Mesodermal cell (in vitro differentiated cells): ENCODE measurements at regions not wholly inside any gene's neighbourhood (a gene's known extent, or its start where the extent isn't known, plus 50 kb on each side); places are given as distances from the start of the nearest gene placed in this dataset.
"Not testable (repeated sequence)": the region's sequence is repeated elsewhere in the genome, so short reads cannot be mapped to it uniquely, and the experiment has no call there.

Experiments
- H3K27ac ChIP-seq: 2 replicates; pipeline ENCODE4 v1.7.0; 2013; ENCODE audit warnings: mild to moderate bottlenecking, low read depth, low read length, moderate library complexity; ENCODE audit not compliant: severe bottlenecking
- H3K36me3 ChIP-seq: 2 replicates; pipeline ENCODE4 v1.7.1; 2013; ENCODE audit warnings: mild to moderate bottlenecking, low read length, moderate library complexity; ENCODE audit not compliant: control insufficient read depth, insufficient read depth
- H3K4me1 ChIP-seq: one replicate; pipeline ENCODE4 v1.7.1; 2013; ENCODE audit warnings: mild to moderate bottlenecking, low read length; ENCODE audit not compliant: insufficient read depth, control insufficient read depth, poor library complexity, severe bottlenecking
- H3K4me3 ChIP-seq: 2 replicates; pipeline ENCODE4 v1.7.0; 2013; ENCODE audit warnings: low read length, control low read depth, mild to moderate bottlenecking; ENCODE audit not compliant: insufficient read depth, poor library complexity, severe bottlenecking; ENCODE audit errors: extremely low read depth
- H3K9me3 ChIP-seq: 2 replicates; pipeline ENCODE4 v1.7.1; 2013; ENCODE audit warnings: mild to moderate bottlenecking, low read length, moderate library complexity; ENCODE audit not compliant: control insufficient read depth
- WGBS, 2 experiments: methylation state at CpG; one replicate each; pipeline ENCODE4 v1.1.5; 2013; ENCODE audit warnings: missing lambda C conversion rate in 2 of 2; ENCODE audit not compliant: insufficient coverage in 2 of 2; 5-methylcytosine and 5-hydroxymethylcytosine counted together

DNA sequence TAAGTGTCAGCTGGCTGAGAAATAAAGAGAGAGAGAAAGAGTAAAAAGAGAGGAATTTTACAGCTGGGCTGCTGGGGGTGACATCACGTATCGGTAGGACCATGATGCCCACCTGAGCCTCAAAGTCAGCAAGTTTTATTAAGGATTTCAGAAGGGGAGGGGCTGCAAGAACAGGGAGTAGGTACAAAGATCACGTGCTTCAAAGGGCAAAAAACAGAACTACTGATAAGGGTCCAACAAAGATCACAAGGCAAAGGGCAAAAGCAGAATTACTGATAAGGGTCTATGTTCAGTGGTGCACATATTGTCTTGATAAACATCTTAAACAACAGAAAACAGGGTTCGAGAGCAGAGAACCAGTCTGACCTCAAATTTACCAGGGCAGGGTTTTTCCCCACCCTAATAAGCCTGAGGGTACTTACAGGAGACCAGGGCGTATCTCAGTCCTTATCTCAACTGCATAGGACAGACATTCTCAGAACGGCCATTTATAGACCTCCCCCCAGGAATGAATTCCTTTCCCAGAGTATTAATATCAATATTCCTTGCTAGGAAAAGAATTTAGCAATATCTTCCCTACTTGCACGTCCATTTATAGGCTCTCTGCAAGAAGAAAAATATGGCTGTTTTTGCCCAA, 128.3 kb upstream of the PZP start:
- WGBS, 2 experiments = 62 to 78% methylated on average over 3 to 5 of the region's 7 CpGs
- not testable (repeated sequence) for H3K36me3 ChIP-seq, H3K4me1 ChIP-seq, H3K27ac ChIP-seq, H3K4me3 ChIP-seq, H3K9me3 ChIP-seq

DNA sequence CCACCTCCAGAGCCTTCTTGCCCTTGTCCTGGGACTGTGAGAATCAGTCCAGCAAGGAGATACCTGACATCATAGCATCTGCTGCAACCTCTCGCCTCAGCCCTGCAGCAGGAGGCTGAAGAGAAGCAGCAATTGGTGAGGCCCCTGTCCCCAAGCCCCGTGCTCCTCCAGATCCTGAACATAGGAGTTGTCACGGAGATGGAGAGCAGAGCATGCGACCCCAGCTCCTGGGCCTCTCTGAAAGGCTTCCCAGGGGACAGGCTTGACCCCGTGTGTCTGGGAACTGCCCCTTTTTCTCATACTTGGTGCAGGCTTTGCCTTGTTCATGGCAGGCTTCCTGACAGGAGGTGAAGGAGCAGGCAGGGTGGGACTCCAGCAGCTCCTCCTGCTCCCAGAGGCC, 127.7 kb upstream of the PZP start:
- 63 to 67% methylated on average over 4 of the region's 5 CpGs for whole genome bisulfite sequencing, 2 experiments
- Histone ChIP-seq H3K36me3 (no peaks in the 10 kb centered on the region), H3K9me3 (peaks cover 6% of the 10 kb centered on the region), H3K4me1 (no peaks in the 10 kb centered on the region), H3K4me3 (no peak overlapping the region), H3K27ac (no peak overlapping the region)

DNA sequence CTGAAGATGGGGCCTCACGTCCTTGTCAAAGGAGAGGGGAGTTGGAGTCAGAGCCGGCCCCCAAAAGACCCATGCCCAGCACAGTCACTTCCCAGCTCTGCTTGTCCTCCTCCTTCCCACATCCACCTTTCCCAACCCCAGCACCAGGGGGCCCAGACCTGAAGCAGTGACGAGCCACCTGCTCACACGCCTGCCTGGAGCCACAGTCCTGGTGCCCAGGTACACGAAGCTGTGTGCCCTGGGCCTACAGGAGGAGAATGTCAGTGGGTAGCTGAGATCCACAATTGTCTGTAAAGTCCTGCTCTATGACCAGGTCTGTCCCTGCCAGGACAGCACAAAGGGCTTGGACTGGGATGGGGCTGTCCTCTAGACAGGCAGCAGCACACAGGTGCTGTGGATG, 126.8 kb upstream of the PZP start:
- H3K4me1 ChIP-seq = no peaks in the 10 kb centered on the region
- H3K4me3 ChIP-seq = no peak overlapping the region
- peaks cover 6% of the 10 kb centered on the region for H3K9me3 ChIP-seq
- no peak overlapping the region for H3K27ac ChIP-seq
- WGBS, 2 experiments = 84 to 100% methylated on average over 3 of the region's 5 CpGs
- H3K36me3 ChIP-seq = no peaks in the 10 kb centered on the region

DNA sequence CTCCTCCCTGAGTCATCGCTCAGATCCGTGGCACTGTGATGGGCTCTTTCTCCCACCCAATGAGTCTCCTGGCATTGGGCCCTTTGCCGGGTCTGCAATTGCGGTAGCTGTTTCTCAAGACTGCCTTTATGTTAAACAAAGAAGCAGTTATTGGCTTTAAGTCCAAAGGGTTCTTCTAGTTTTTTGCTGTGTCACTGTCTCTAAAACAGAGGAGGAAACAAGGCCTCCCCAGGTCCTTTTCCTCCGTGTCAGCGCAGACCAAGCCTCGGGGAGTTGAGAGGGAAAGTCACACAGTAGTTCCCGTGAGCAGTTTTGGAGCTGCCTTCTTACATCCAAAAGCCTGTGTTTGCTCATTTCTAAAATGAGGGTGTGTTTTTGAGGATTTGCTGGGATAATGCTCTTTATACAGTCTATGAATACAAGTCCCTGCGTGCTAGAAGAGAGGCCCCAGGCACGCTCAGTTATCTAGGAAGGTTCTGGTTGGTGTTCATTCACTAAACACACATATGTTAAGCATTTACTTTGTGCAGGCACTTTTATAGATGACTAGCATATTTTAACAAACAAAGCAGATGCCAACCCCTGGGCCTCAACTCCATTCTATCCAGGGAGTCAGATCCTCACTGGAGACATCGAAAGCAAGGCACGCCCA, 126.0 kb upstream of the PZP start:
- WGBS, 2 experiments = 86 to 97% methylated on average over 4 to 12 of the region's 12 CpGs
- no peak overlapping the region for H3K27ac ChIP-seq
- no peaks in the 10 kb centered on the region for H3K4me1 ChIP-seq
- H3K4me3 ChIP-seq = no peak overlapping the region
- H3K36me3 ChIP-seq = no peaks in the 10 kb centered on the region
- H3K9me3 ChIP-seq = peaks cover 6% of the 10 kb centered on the region

DNA sequence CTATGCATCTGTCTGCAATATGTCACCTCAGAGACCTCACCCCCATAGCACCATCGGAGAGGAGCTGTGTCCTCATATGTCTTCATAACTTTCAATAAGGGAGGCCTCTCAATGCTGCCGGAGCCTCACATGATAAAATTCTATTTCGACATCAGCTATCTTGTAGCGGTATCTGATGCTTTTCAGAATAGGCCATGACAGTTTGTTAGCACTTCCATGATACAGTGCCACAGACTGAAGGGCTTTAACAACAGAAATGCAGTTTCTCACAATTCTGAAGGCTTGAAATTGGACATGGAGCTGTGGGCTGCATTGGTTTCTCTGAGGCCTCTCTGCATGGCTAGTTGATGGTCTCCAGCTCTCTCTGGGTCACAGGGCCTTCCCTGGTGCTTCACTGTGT, 125.0 kb upstream of the PZP start:
- no peaks in the 10 kb centered on the region for H3K36me3 ChIP-seq
- H3K4me3 ChIP-seq = no peak overlapping the region
- H3K4me1 ChIP-seq = no peaks in the 10 kb centered on the region
- WGBS, 2 experiments = 94 to 96% methylated on average over 4 of the region's 4 CpGs
- peaks cover 6% of the 10 kb centered on the region for H3K9me3 ChIP-seq
- H3K27ac ChIP-seq = no peak overlapping the region

DNA sequence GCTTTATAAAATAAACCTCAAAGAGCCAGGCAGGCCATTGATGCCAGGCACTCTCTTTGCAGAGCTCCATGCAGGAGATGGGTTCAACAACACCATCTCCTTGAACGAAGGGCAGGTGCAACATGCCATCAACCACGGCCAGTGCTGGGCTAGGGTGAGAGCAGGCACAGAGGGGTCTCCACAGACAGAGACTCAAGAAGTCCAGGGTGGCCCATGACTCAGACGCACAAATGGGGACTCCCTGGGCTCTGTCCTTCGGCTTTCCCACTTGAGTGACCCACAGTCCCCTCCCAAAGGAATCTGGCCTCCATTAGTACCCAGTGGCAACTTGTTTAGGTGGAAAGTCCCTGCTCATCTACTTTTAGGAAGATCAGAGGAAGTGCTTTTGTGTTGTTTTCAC, 124.4 kb upstream of the PZP start:
- H3K36me3 ChIP-seq = no peaks in the 10 kb centered on the region
- no peaks in the 10 kb centered on the region for H3K4me1 ChIP-seq
- peaks cover 6% of the 10 kb centered on the region for H3K9me3 ChIP-seq
- H3K4me3 ChIP-seq = no peak overlapping the region
- no peak overlapping the region for H3K27ac ChIP-seq
- WGBS, 2 experiments = 63 to 72% methylated on average over 4 of the region's 4 CpGs

DNA sequence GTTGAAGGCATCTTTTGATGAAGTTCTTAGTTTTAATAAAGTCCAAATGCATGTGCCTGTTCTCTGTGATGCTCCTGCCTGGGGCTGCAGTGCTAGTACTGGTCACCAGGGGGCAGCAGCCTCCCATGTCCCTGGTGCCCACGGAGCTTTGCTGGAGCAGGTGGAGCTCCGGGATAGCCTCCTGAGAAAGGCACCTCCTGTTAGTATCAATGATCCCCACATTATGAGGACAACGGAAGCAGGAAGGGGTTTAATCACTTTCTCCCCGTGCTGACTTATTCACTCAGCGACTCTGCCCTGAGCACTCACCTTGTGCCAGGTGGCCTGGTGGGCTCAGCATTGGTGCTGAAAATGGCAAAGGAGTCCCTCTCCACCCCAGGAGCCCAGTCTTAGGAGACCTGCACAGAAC, 123.0 kb upstream of the PZP start:
- Histone ChIP-seq H3K36me3 (no peaks in the 10 kb centered on the region), H3K9me3 (peaks cover 6% of the 10 kb centered on the region), H3K4me3 (no peak overlapping the region), H3K27ac (no peak overlapping the region), H3K4me1 (no peaks in the 10 kb centered on the region)
- WGBS, 2 experiments = 10% methylated on average over 2 of the region's 5 CpGs; no CpG with 5 or more reads in 1 of the 2 experiments

DNA sequence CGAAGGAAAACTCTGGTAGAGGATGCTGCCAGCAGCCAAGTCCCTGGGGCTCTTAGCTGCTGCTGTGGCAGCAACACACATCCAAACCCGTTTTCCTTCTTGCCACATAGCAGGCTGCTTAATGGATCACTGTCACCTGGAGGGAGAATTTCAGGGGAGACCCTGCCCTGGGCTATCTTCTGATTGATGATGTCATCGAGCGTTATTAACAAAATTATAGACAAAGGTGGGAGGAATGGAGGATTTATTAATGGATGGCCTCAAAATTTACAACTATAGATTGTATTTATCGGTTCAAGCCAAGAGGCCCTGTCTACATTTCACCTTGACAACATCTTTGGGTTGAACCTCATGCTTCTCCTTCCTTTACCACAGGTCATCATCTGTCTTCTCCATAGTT, 120.8 kb upstream of the PZP start:
- Histone ChIP-seq H3K9me3 (no peaks in the 10 kb centered on the region), H3K27ac (no peak overlapping the region), H3K4me1 (no peaks in the 10 kb centered on the region), H3K36me3 (no peaks in the 10 kb centered on the region), H3K4me3 (no peak overlapping the region)
- WGBS, 2 experiments = 92 to 100% methylated on average over 1 to 2 of the region's 5 CpGs

DNA sequence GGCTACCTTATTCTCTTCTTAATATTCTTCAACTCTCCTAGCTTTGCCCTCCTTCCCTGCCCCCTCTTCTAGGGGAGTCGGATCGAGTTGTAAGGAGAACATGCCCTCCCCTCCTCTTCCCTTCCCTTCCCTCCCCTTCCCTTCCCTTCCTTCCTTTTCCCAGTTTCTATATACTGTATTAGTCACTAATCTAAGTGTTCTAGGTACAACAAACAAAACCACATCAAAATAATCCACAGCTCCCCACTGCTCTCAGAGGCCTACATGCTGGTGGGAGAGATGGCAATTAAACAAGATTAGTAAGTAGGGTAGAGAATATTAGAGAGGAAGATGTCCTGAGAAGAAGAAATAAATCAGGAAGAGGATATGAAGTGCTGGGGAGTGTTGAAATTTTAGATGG, 119.9 kb upstream of the PZP start:
- Histone ChIP-seq H3K27ac (no peak overlapping the region), H3K4me1 (no peaks in the 10 kb centered on the region), H3K9me3 (no peaks in the 10 kb centered on the region), H3K4me3 (no peak overlapping the region), H3K36me3 (no peaks in the 10 kb centered on the region)
- no CpG with 5 or more reads among the region's 2 CpGs for WGBS, 2 experiments

DNA sequence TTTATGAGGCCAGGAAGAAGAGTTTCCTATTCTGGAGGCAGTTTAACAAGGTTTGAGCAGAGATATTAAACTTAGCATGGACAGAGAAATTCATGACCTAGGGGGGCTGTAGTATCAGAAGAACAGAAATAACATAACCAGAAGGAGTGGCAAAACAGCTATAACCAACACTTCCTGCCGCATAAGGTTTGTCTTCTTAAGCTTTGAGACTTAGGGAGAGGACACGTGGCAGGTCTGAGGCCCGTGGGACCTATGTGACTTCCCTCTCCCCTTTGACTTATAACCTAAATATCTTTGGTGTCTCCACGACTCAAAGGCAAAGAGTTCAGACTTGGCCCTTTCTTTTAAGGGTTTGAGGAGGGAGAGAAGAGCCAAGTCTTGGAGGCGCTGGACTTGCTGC, 119.1 kb upstream of the PZP start:
- Histone ChIP-seq H3K27ac (no peak overlapping the region), H3K9me3 (no peaks in the 10 kb centered on the region), H3K4me3 (no peak overlapping the region), H3K36me3 (no peaks in the 10 kb centered on the region), H3K4me1 (no peaks in the 10 kb centered on the region)
- WGBS, 2 experiments = 90 to 100% methylated on average over 2 of the region's 5 CpGs

DNA sequence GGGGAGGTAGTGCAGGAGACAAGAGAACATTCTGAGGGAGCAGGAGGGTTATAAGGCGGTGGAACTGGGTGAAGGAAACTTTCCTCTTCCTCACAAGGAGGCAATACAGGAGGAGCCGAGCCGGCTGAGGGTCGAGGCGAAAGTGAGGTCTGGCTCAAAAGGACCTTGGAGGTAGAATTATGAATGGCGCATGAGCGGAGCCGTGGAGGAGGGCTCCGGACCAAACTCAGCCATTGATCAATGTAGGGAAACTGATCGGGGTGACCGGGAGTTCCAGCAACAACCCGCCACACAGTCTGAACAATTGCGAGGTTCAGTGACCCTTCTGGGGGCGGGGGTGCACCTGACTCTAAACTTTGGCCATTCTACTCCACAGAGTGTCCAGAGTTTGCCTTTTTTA, 118.7 kb upstream of the PZP start:
- not testable (repeated sequence) for H3K36me3 ChIP-seq, H3K4me1 ChIP-seq, H3K4me3 ChIP-seq, H3K27ac ChIP-seq, H3K9me3 ChIP-seq
- WGBS, 2 experiments = 94 to 99% methylated on average over 12 to 14 of the region's 14 CpGs
